ENCODE measurements at regions not wholly inside any gene's neighbourhood (a gene's known extent, or its start where the extent isn't known, plus 50 kb on each side); places are given as distances from the start of the nearest gene placed in this dataset.
A peak's percentile ranks its signal among the peaks of the same experiment; 100 is the strongest.
"Not testable (repeated sequence)": the region's sequence is repeated elsewhere in the genome, so short reads cannot be mapped to it uniquely, and the experiment has no call there.

- DNase-seq; intact Hi-C loops (cut with DNase I): not testable (repeated sequence)
These were observed 55.0 kb downstream of the OR11H1 start for GRCh38 chr22:15583007-15583406.

- intact Hi-C loops (cut with DNase I); DNase-seq: not testable (repeated sequence)
These were observed 74.2 kb downstream of the OR11H1 start for GRCh38 chr22:15602199-15602598.

GRCh38 chr22:15603111-15603510 lies 75.1 kb downstream of the OR11H1 start:
- DNase-seq; intact Hi-C loops (cut with DNase I): not testable (repeated sequence)

- intact Hi-C loops (cut with DNase I); DNase-seq: not testable (repeated sequence)
These were observed 76.2 kb downstream of the OR11H1 start for GRCh38 chr22:15604176-15604575.

GRCh38 chr22:15604679-15605078 lies 76.7 kb downstream of the OR11H1 start:
- intact Hi-C loops (cut with DNase I); DNase-seq: not testable (repeated sequence)

GRCh38 chr22:15612906-15613305 lies 76.9 kb upstream of the POTEH start:
- DNase-seq; intact Hi-C loops (cut with DNase I): not testable (repeated sequence)

- intact Hi-C loops (cut with DNase I): not testable (repeated sequence)
These were observed 74.7 kb upstream of the POTEH start for GRCh38 chr22:15615136-15615535.

GRCh38 chr22:15628224-15628623 lies 61.6 kb upstream of the POTEH start:
- DNase-seq: peak in 4 of 42 donors; percentile 1 to 35 (median 20)
- intact Hi-C loops (cut with DNase I): not testable (repeated sequence)

More at GRCh38 chr22:15615136-15615535, 74.7 kb upstream of the POTEH start:
- not testable (repeated sequence) for DNase-seq

- DNase-seq; intact Hi-C loops (cut with DNase I): not testable (repeated sequence)
These were observed 53.1 kb upstream of the POTEH start for GRCh38 chr22:15636765-15637164.

GRCh38 chr22:15637471-15637870 lies 52.4 kb upstream of the POTEH start:
- intact Hi-C loops (cut with DNase I); DNase-seq: not testable (repeated sequence)

- intact Hi-C loops (cut with DNase I): not testable (repeated sequence)
- DNase-seq: peak in 1 of 42 donors; percentile 2
These were observed 51.9 kb upstream of the POTEH start for GRCh38 chr22:15637886-15638285.
